Gastrocnemius medialis (tissue), 4 donors: ENCODE measurements at regions not wholly inside any gene's neighbourhood (a gene's known extent, or its start where the extent isn't known, plus 50 kb on each side); places are given as distances from the start of the nearest gene placed in this dataset.

Experiments
- POLR2A ChIP-seq, 2 donors: fragments of 450-650 bp; IDR thresholded peaks; one replicate each; pipeline ENCODE4 v1.6.1; 2017; ENCODE audit warnings: antibody characterized with exemption in 2 of 2, mild to moderate bottlenecking in 2 of 2, moderate library complexity in 2 of 2
- TF ChIP-seq, protein P1 (sequence below), 5 experiments: fragments of 450-650 bp in 3 of 5; fragments of 200-600 bp in 2 of 5; sonication (generic) in 2 of 5; IDR thresholded peaks in 4 of 5; conservative IDR thresholded peaks in 1 of 5; 1 replicate in 4 of 5; 2 replicates in 1 of 5; pipeline ENCODE4 v1.5.1; 2016 to 2019; ENCODE audit warnings: antibody characterized with exemption in 5 of 5, mild to moderate bottlenecking in 3 of 5, moderate library complexity in 3 of 5

DNA sequence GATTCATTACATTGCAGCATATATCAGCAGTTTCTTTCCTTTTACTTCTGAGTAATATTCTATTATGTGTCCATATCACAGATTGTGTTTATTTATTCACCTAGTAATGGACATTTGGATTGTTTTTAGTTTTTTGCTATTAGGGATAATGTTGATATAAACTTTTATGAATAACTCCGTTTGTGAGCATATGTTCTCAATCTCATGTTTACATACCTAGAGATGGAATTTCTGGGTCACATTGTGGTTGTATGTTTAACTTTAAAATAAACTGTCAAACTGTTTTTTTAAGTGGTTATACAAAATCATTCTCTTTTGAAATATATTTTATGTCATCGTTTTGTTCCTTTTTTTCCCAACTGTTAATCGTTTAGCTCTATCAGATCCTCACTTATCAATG lies 311.6 kb downstream of the MMUT start:
- TF ChIP-seq, protein P1, sequence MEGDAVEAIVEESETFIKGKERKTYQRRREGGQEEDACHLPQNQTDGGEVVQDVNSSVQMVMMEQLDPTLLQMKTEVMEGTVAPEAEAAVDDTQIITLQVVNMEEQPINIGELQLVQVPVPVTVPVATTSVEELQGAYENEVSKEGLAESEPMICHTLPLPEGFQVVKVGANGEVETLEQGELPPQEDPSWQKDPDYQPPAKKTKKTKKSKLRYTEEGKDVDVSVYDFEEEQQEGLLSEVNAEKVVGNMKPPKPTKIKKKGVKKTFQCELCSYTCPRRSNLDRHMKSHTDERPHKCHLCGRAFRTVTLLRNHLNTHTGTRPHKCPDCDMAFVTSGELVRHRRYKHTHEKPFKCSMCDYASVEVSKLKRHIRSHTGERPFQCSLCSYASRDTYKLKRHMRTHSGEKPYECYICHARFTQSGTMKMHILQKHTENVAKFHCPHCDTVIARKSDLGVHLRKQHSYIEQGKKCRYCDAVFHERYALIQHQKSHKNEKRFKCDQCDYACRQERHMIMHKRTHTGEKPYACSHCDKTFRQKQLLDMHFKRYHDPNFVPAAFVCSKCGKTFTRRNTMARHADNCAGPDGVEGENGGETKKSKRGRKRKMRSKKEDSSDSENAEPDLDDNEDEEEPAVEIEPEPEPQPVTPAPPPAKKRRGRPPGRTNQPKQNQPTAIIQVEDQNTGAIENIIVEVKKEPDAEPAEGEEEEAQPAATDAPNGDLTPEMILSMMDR (IDR thresholded peaks at IDR 0.05 in 4 of 5, conservative IDR thresholded peaks at IDR 0.05 in 1 of 5): no peak
- no peak for TF ChIP-seq POLR2A (IDR thresholded peaks at IDR 0.05)
